GM18909 (cell line): ENCODE measurements at regions not wholly inside any gene's neighbourhood (a gene's known extent, or its start where the extent isn't known, plus 50 kb on each side); places are given as distances from the start of the nearest gene placed in this dataset.

Experiments used
- ATAC-seq: cut with Tn5 transposase; IDR thresholded peaks from one replicate; pipeline ENCODE4 v1.9.1; 2021; ENCODE audit warnings: mild to moderate bottlenecking; ENCODE audit not compliant: unreplicated experiment, poor library complexity

- no peak for ATAC-seq
Measured at GRCh38 chr7:45343746-45344145, 186.2 kb downstream of the RAMP3 start.

GRCh38 chr7:45347804-45348203 lies 190.2 kb downstream of the RAMP3 start:
- no peak for ATAC-seq

- no peak for ATAC-seq
Measured at GRCh38 chr7:45349090-45349489, 191.5 kb downstream of the RAMP3 start.

DNA sequence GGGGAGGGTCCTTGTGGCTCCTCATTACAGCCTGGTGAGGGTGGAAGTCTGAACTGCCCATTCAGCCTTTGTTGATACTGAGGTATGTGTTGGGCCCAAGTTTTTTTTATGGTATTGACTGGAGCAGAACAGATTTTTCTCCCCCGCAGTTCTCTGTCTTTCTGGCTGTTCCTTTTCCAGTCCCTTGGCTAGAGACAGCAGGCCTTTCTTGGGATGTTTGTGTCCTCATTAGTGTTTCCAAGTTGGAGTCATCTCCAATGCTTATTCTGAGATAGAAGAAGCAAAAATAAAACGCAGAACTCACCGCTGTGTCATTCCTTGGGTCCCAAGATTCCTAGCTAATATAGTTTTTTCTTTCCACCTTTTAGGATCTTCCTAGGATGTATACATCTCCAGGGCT lies 193.3 kb downstream of the RAMP3 start:
- no peak for ATAC-seq

GRCh38 chr7:45358287-45358686 lies 200.7 kb downstream of the RAMP3 start:
- no peak for ATAC-seq

DNA sequence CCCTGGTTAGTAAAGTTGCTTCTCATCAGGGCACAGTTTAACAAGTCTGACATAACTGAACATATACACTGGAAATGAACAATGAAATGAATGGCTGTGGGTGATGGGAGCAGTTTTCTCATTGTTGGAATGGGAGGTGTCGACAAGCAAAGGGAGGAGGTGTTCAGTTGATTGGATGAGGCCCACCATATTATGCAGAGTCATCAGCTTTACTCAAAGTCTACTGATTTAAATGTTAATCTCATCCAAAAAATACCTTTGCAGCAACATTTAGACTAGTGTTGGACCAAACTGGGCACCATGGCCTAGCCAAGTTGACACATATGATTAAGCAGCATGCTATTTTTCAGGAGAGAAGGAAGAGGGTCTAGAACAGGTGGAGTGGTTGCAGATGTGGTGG lies 201.7 kb downstream of the RAMP3 start:
- ATAC-seq: no peak

GRCh38 chr7:45359776-45360175 lies 202.2 kb downstream of the RAMP3 start:
- no peak for ATAC-seq

DNA sequence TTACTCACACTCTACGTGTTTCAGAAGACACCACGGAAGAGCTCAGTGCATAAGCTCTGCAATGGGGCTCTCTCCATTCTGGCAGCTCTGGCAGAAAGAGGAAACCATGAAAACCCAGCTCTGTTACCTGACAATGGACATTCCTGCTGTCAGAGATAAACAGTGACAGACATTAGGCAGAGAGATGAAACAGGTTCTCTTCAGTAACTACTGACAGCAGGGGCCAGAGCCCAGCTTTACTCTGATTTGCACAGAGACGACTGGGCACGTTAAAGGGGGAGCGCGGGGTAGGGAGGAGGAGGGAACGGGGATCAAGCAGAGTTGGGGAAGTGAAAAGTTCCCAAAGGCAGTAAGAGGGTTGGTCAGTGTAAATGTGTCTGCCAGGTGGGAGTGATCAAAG lies 206.1 kb downstream of the RAMP3 start:
- no peak for ATAC-seq

DNA sequence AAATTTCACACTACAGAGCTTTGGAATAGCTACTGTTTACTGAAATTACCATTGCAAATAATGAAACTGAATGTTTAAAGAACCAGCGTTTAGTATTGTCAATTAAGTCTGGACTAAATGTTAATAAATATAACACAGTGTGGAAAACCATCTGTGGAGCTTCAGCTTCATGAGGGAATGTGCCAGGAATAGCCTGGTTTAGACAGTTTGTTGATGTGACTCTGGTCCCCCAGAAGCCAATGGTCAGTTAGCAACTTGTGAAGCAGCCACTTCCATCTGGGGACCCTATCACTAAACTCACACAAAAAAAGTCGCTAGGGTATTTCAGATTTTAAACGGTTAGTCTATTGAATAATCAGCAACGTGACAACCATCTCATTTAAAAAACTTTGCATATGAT lies 207.8 kb downstream of the RAMP3 start:
- ATAC-seq: no peak

DNA sequence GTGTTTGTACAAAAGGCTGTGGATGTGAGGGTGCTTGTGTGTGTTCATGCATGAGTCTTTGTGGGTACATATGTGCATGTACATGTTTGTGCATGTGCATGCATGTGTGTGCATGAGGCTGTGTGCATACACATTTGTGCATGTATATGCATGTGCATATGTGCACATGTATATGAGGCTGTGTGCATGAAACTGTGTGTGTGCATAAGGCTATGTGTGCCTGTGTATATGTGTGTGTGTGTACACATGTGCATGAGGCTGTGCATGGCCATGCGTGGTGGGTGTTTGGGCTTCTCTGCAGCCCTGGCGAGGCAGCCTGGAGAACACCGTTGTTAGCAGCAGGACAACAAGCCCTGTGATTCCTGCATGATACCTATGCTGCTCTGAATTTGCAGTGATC lies 207.7 kb upstream of the ADCY1 start:
- no peak for ATAC-seq

GRCh38 chr7:45367026-45367425 lies 207.1 kb upstream of the ADCY1 start:
- no peak for ATAC-seq

- ATAC-seq: no peak
Measured at GRCh38 chr7:45368129-45368807, 205.9 kb upstream of the ADCY1 start.

DNA sequence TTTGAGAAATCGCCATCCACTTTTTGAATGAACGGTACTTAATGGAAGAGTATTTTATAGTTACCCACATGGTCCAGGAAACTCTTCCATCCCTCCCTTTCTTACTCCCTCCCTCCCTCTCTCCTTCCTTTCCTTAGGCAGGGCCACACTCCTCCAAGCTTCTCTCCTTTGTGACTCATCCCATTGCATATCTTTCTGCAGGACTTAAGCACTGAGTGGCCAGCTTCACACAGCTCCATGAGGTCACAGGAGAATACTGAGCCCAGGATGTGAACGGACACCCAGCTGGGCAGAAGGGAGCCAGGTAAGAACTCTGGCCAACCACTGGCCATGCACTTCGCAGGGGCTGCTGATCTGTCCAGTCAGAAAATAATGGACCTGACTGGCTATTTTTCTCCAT lies 189.7 kb upstream of the ADCY1 start:
- ATAC-seq: no peak

GRCh38 chr7:45387837-45388236 lies 186.3 kb upstream of the ADCY1 start:
- no peak for ATAC-seq

DNA sequence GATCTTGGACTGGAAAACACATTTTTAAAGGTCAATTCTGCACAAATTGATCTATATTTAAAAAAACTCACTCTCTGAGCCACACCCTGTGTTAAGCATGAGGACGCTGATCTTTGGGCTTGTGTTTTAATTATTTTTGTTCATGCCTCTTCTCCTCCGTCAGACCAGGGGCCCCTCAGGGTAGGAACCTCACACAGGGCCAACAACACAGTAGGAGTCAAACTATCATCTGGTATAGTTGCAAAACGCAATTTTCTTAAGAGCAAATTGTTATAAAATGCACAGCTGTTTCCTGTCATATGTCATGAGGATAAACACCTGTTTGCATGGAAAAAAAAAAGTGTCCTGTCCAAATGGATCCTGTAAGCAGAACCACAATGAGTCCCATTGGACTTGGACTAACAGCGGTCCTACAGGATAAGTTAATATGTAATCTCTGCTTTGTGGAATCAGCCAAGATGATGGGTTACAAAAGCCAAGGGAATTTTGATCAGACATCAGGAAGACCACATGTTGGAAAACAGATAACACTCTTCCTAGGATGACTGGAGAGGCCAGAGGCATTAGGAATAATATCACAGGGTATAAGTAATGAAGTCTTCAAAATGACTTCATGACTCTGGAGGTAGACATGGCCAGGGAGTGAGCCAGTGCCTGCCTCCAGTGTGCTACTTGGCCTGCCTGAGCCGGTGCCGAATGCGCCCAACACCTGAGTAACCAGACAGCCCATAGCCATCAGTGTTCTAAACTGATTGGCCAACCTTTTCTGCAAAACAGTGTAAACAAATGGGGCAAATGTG lies 184.9 kb upstream of the ADCY1 start:
- ATAC-seq: no peak

- no peak for ATAC-seq
Measured at GRCh38 chr7:45390180-45390579, 184.0 kb upstream of the ADCY1 start.

GRCh38 chr7:45390731-45391130 lies 183.4 kb upstream of the ADCY1 start:
- no peak for ATAC-seq

GRCh38 chr7:45391618-45392451 lies 182.3 kb upstream of the ADCY1 start:
- no peak for ATAC-seq

GRCh38 chr7:45394117-45394708 lies 180.0 kb upstream of the ADCY1 start:
- ATAC-seq: no peak

- no peak for ATAC-seq
Measured at GRCh38 chr7:45399069-45399468, 175.1 kb upstream of the ADCY1 start.

GRCh38 chr7:45400680-45401079 lies 173.5 kb upstream of the ADCY1 start:
- ATAC-seq: no peak
